Neutrophil (primary cell): ENCODE measurements at regions not wholly inside any gene's neighbourhood (a gene's known extent, or its start where the extent isn't known, plus 50 kb on each side); places are given as distances from the start of the nearest gene placed in this dataset.

ENCODE experiments used
- H3K27ac ChIP-seq: fragments of 200-600 bp; sonication (generic); 2 replicates; pipeline ENCODE4 v1.5.1; 2016; ENCODE audit warnings: mild to moderate bottlenecking, moderate library complexity
- H3K27me3 ChIP-seq: fragments of 200-600 bp; sonication (generic); 2 replicates; pipeline ENCODE4 v1.6.0; 2016; ENCODE audit warnings: mild to moderate bottlenecking
- H3K36me3 ChIP-seq: fragments of 200-600 bp; sonication (generic); 2 replicates; pipeline ENCODE4 v1.5.1; 2017
- H3K4me1 ChIP-seq, 2 experiments: fragments of 200-600 bp in 1 of 2; sonication (generic) in 1 of 2; 1 replicate in 1 of 2; 2 replicates in 1 of 2; pipeline versions ENCODE4 v1.5.1 to v1.6.1; 2013 to 2016; ENCODE audit warnings: low read depth in 1 of 2, low read length in 1 of 2, mild to moderate bottlenecking in 1 of 2, moderate library complexity in 1 of 2; ENCODE audit not compliant: control insufficient read depth in 1 of 2, insufficient read depth in 1 of 2
- H3K4me3 ChIP-seq, 2 experiments: fragments of 200-600 bp in 1 of 2; sonication (generic) in 1 of 2; 1 replicate in 1 of 2; 2 replicates in 1 of 2; pipeline ENCODE4 v1.5.1; 2013 to 2016; ENCODE audit warnings: low read depth in 1 of 2, low read length in 1 of 2, mild to moderate bottlenecking in 1 of 2, moderate library complexity in 1 of 2
- H3K9me3 ChIP-seq: fragments of 200-600 bp; sonication (generic); 2 replicates; pipeline ENCODE4 v1.5.1; 2016
- TF ChIP-seq, protein P1 (sequence below): fragments of 200-600 bp; sonication (generic); IDR thresholded peaks from 2 replicates; pipeline ENCODE4 v1.5.1; 2016; ENCODE audit warnings: antibody characterized with exemption

DNA sequence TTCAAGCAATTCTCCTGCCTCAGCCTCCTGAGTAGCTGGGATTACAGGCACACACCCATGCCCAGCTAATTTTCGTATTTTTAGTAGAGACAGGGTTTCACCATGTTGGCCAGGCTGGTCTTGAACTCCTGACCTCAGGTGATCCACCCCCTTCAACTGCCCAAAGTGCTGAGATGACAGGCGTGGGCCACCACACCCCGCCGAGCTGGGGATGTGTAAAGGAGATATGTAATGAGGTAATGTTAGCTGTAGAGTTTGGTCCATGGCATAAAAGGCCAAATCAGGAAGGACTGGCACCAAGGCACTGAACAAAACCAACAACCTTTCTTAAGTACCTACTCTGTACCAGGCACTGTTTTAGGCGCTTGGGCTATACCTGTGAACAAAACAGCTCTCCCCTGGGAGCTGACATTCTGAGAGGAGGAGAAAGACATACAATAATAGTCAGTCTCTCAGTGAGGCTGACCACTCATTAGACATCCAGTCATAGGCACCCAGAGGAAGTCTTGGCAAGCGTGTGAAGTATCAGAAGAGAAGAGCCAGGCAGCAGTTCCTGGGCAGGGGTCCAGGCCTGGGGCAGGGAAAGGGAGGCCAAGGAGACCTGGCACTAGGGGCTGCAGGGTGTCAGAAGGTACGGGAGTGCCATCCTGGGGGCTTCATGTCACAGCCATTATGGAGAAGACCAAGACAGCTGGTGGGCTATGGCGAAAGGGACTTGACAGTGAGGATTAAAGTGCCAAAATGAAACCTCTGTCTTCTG lies 164.8 kb upstream of the DTNBP1 start:
- Histone ChIP-seq H3K27me3 (no peaks in the 10 kb centered on the region), H3K4me1 (no peaks in the 10 kb centered on the region), H3K4me3 (no peak overlapping the region), H3K9me3 (no peaks in the 10 kb centered on the region), H3K27ac (no peak overlapping the region), H3K36me3 (no peaks in the 10 kb centered on the region)
- TF ChIP-seq, protein P1, sequence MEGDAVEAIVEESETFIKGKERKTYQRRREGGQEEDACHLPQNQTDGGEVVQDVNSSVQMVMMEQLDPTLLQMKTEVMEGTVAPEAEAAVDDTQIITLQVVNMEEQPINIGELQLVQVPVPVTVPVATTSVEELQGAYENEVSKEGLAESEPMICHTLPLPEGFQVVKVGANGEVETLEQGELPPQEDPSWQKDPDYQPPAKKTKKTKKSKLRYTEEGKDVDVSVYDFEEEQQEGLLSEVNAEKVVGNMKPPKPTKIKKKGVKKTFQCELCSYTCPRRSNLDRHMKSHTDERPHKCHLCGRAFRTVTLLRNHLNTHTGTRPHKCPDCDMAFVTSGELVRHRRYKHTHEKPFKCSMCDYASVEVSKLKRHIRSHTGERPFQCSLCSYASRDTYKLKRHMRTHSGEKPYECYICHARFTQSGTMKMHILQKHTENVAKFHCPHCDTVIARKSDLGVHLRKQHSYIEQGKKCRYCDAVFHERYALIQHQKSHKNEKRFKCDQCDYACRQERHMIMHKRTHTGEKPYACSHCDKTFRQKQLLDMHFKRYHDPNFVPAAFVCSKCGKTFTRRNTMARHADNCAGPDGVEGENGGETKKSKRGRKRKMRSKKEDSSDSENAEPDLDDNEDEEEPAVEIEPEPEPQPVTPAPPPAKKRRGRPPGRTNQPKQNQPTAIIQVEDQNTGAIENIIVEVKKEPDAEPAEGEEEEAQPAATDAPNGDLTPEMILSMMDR = no peak

DNA sequence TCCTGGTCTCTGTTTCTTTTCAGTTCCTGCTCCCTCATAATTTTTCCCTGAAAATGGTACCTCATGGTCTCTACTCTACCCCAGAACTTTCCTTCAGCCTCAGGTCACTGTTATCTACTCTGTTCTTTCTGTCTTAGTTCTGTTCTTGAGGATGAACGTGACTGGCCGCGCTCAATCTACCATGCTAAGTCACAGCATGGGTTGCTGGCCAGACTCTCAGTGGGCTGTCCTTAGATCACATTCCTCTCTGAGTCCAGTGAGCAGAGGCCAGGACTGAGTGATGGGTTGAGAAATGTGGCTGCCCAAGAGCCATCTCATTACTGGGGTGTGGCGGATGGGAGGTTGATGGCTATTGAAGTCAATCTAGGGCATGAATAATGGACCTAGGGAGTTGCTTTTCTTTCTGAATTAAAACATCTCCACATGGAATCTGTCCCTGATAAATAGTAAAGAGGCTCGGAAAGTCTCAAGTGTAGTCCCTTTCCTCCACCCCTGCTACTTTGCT lies 164.0 kb upstream of the DTNBP1 start:
- Histone ChIP-seq H3K9me3 (no peaks in the 10 kb centered on the region), H3K4me1 (no peaks in the 10 kb centered on the region), H3K4me3 (no peak overlapping the region), H3K27ac (no peak overlapping the region), H3K27me3 (no peaks in the 10 kb centered on the region), H3K36me3 (no peaks in the 10 kb centered on the region)
- TF ChIP-seq, protein P1 = no peak

GRCh38 chr6:15825332-15825930 lies 162.6 kb upstream of the DTNBP1 start:
- no peak overlapping the region for H3K4me3 ChIP-seq
- TF ChIP-seq, protein P1 = no peak
- no peak overlapping the region for H3K27ac ChIP-seq
- H3K9me3 ChIP-seq = no peaks in the 10 kb centered on the region
- no peaks in the 10 kb centered on the region for H3K36me3 ChIP-seq
- H3K4me1 ChIP-seq = no peaks in the 10 kb centered on the region
- H3K27me3 ChIP-seq = no peaks in the 10 kb centered on the region

DNA sequence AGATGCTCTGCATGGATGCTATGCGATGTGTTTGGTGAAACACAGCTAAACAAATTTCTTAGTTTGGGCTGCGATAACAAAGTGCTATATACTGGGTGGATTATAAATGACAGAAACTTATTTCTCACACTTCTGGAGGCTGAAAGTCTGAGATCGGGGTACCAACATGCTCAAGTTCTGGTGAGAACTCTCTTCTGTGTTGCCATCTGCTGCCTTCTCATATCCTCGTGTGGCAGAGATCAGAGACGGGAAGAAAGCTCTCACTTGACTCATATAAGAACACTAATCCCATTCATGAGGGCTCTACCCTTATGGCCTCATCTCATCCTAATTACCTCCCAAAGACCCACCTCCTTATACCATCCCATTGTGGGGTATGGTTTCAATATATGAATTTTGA lies 162.0 kb upstream of the DTNBP1 start:
- TF ChIP-seq, protein P1 = no peak
- H3K36me3 ChIP-seq = no peaks in the 10 kb centered on the region
- H3K4me1 ChIP-seq = no peaks in the 10 kb centered on the region
- H3K27ac ChIP-seq = no peak overlapping the region
- no peaks in the 10 kb centered on the region for H3K27me3 ChIP-seq
- H3K4me3 ChIP-seq = no peak overlapping the region
- H3K9me3 ChIP-seq = no peaks in the 10 kb centered on the region

DNA sequence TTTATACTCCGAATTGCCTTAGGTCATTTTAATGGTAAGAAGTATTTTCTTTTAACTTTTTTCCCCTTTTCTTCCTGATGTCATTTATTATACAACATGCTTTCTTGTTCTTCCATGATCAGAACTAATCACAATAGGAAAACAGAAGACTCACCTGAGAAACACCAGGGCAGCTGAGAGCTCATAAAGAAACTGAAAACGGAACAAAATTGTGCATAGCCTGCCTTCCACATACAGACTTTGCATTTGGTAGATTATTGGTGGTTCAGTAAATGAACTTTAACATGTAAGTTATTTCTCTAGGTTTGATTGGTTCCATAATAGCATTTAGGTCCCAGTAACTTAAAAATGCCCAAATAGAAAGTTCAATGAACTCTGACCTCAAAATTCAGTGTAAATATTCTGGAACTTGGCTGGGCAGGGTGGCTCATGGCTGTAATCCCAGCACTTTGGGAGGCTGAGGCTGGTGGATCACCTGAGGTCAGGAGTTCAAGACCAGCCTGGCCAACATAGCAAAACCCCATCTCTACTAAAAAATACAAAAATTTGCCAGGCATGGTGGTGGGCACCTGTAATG lies 161.1 kb upstream of the DTNBP1 start:
- no peak overlapping the region for H3K27ac ChIP-seq
- no peaks in the 10 kb centered on the region for H3K27me3 ChIP-seq
- TF ChIP-seq, protein P1 = no peak
- no peaks in the 10 kb centered on the region for H3K9me3 ChIP-seq
- no peaks in the 10 kb centered on the region for H3K4me1 ChIP-seq
- H3K36me3 ChIP-seq = no peaks in the 10 kb centered on the region
- H3K4me3 ChIP-seq = no peak overlapping the region
